Testis (tissue), 2 donors: ENCODE measurements at regions not wholly inside any gene's neighbourhood (a gene's known extent, or its start where the extent isn't known, plus 50 kb on each side); places are given as distances from the start of the nearest gene placed in this dataset.

Source experiments
- DNase-seq: peaks from one replicate; pipeline ENCODE4 v3.0.0-alpha.2; 2019
- H3K27ac ChIP-seq, 2 donors: fragments of 200-600 bp; sonication (generic); one replicate each; pipeline ENCODE4 v1.5.1; 2019
- H3K27me3 ChIP-seq: fragments of 200-600 bp; sonication (generic); one replicate; pipeline ENCODE4 v1.5.1; 2019
- H3K36me3 ChIP-seq: fragments of 200-600 bp; sonication (generic); one replicate; pipeline ENCODE4 v1.5.1; 2017; ENCODE audit warnings: low read depth; ENCODE audit errors: missing control alignments
- H3K4me1 ChIP-seq: fragments of 200-600 bp; sonication (generic); one replicate; pipeline ENCODE4 v1.5.1; 2019
- H3K4me3 ChIP-seq, 2 donors: fragments of 200-600 bp; sonication (generic); one replicate each; pipeline ENCODE4 v1.5.1; 2017 to 2019
- H3K9me3 ChIP-seq: fragments of 200-600 bp; sonication (generic); one replicate; pipeline ENCODE4 v1.5.1; 2017
- CTCF ChIP-seq, 3 experiments: fragments of 450-650 bp in 2 of 3; fragments of 200-600 bp in 1 of 3; sonication (generic) in 1 of 3; IDR thresholded peaks; one replicate each; pipeline ENCODE4 v1.5.1; 2016 to 2019; ENCODE audit warnings: antibody characterized with exemption in 3 of 3, mild to moderate bottlenecking in 2 of 3, moderate library complexity in 1 of 3
- POLR2A ChIP-seq: fragments of 450-650 bp; IDR thresholded peaks from one replicate; pipeline ENCODE4 v1.6.1; 2017; ENCODE audit warnings: antibody characterized with exemption, mild to moderate bottlenecking, moderate library complexity
- WGBS, 2 donors: methylation state at CpG; one replicate each; pipeline ENCODE4 v1.1.5; 2018; 5-methylcytosine and 5-hydroxymethylcytosine counted together
- intact Hi-C: fragments of 100-400 bp; cut with DNase I; formaldehyde crosslinking; loops from one replicate; pipeline ENCODE4 v1.15.1; 2023; ENCODE audit warnings: low total_unique reads

GRCh38 chr5:171649075-171649401 lies 136.6 kb upstream of the SMIM23 start:
- H3K27me3 ChIP-seq, result no peaks in the 10 kb centered on the region
- H3K36me3 ChIP-seq, result no peaks in the 10 kb centered on the region
- no peak overlapping the region for H3K27ac ChIP-seq
- intact Hi-C loops, result no loop called here
- H3K9me3 ChIP-seq, result no peaks in the 10 kb centered on the region
- TF ChIP-seq POLR2A (no peak), CTCF (IDR thresholded peaks at IDR 0.05) (no peak)
- WGBS, 2 donors, result 84 to 92% methylated on average over 3 of the region's 3 CpGs
- no peak for DNase-seq
- H3K4me1 ChIP-seq, result no peaks in the 10 kb centered on the region
- no peak overlapping the region for H3K4me3 ChIP-seq

- H3K4me1 ChIP-seq, result no peaks in the 10 kb centered on the region
- 81% methylated on average over 8 of the region's 8 CpGs for WGBS, 2 donors
- no peak overlapping the region for H3K4me3 ChIP-seq
- H3K36me3 ChIP-seq, result no peaks in the 10 kb centered on the region
- H3K27me3 ChIP-seq, result no peaks in the 10 kb centered on the region
- no peak for DNase-seq
- intact Hi-C loops, result no loop called here
- TF ChIP-seq CTCF (IDR thresholded peaks at IDR 0.05), result no peak
- TF ChIP-seq POLR2A, result no peak
- H3K27ac ChIP-seq, result no peak overlapping the region
- no peaks in the 10 kb centered on the region for H3K9me3 ChIP-seq
Measured at GRCh38 chr5:171650597-171650996, 135.0 kb upstream of the SMIM23 start.

- Histone ChIP-seq H3K9me3 (no peaks in the 10 kb centered on the region), H3K4me3 (no peak overlapping the region), H3K27me3 (no peaks in the 10 kb centered on the region), H3K36me3 (no peaks in the 10 kb centered on the region), H3K27ac (no peak overlapping the region), H3K4me1 (no peaks in the 10 kb centered on the region)
- WGBS, 2 donors, result 79 to 89% methylated on average over 3 of the region's 3 CpGs
- TF ChIP-seq CTCF (IDR thresholded peaks at IDR 0.05) (no peak), POLR2A (no peak)
- intact Hi-C loops, result no loop called here
- no peak for DNase-seq
Measured at GRCh38 chr5:171651102-171651501, 134.5 kb upstream of the SMIM23 start.

- 49 to 97% methylated on average over 3 to 4 of the region's 4 CpGs for WGBS, 2 donors
- H3K9me3 ChIP-seq, result no peaks in the 10 kb centered on the region
- TF ChIP-seq CTCF (IDR thresholded peaks at IDR 0.05), result no peak
- no peak for TF ChIP-seq POLR2A
- H3K27ac ChIP-seq, result no peak overlapping the region
- no peak for DNase-seq
- intact Hi-C loops, result no loop called here
- no peaks in the 10 kb centered on the region for H3K4me1 ChIP-seq
- no peak overlapping the region for H3K4me3 ChIP-seq
- H3K36me3 ChIP-seq, result no peaks in the 10 kb centered on the region
- no peaks in the 10 kb centered on the region for H3K27me3 ChIP-seq
Measured at GRCh38 chr5:171654881-171655280, 130.7 kb upstream of the SMIM23 start.

GRCh38 chr5:171657473-171657872 lies 128.1 kb upstream of the SMIM23 start:
- intact Hi-C loops, result no loop called here
- Histone ChIP-seq H3K36me3 (no peaks in the 10 kb centered on the region), H3K4me3 (no peak overlapping the region), H3K9me3 (no peaks in the 10 kb centered on the region), H3K27me3 (no peaks in the 10 kb centered on the region), H3K4me1 (no peaks in the 10 kb centered on the region), H3K27ac (no peak overlapping the region)
- DNase-seq, result no peak
- TF ChIP-seq CTCF (IDR thresholded peaks at IDR 0.05) (no peak), POLR2A (no peak)
- 74 to 83% methylated on average over 2 of the region's 2 CpGs for WGBS, 2 donors
